ENCODE measurements at regions not wholly inside any gene's neighbourhood (a gene's known extent, or its start where the extent isn't known, plus 50 kb on each side); places are given as distances from the start of the nearest gene placed in this dataset.

- no peak overlapping the region for H3K4me2 ChIP-seq (ENCODE audit: insufficient read depth, low read length)
- FAIRE-seq (no peak), ATAC-seq (no peak), DNase-seq (ENCODE audit: extremely low read depth in 1 of 4, low spot score in 3 of 4) (no peak)
- in situ Hi-C loops (cut with MboI) (no loop called here), intact Hi-C loops (cut with micrococcal nuclease) (no loop called here)
- H4K20me1 ChIP-seq (replicated peaks; ENCODE audit: control insufficient read depth, insufficient read depth, low read length), result no peaks in the 10 kb centered on the region
- peaks cover 3% of the 10 kb centered on the region; the same call in 1 of the 2 replicates for H3K9me3 ChIP-seq (replicated peaks; ENCODE audit: control insufficient read depth, insufficient read depth, low read depth, low read length)
- no peaks in the 10 kb centered on the region for H3K27me3 ChIP-seq (ENCODE audit: control insufficient read depth in 2 of 2, insufficient read depth in 2 of 2, low read length in 2 of 2)
- H2AFZ ChIP-seq (ENCODE audit: low read depth, low read length), result no peak overlapping the region
- H3K36me3 ChIP-seq (ENCODE audit: control insufficient read depth, insufficient read depth, low read length), result no peaks in the 10 kb centered on the region
- TF ChIP-seq ZNF12 (CRISPR knock-in tag; IDR thresholded peaks at IDR 0.05), result no peak
- TF ChIP-seq CREB3L1 (IDR thresholded peaks at IDR 0.05; ENCODE audit: borderline replicate concordance, low read depth), result no peak
- no peak for TF ChIP-seq KAT8 (IDR thresholded peaks at IDR 0.05; ENCODE audit: low read depth)
- TF ChIP-seq TAF7 (tag; IDR thresholded peaks at IDR 0.05), result no peak
- no peak for TF ChIP-seq ZFX (CRISPR knock-in tag; IDR thresholded peaks at IDR 0.05)
- TF ChIP-seq SIN3B (IDR thresholded peaks at IDR 0.05; ENCODE audit: low read depth), result no peak
- TF ChIP-seq YBX1 (IDR thresholded peaks at IDR 0.05), result no peak
- no peak for TF ChIP-seq DNMT1 (IDR thresholded peaks at IDR 0.05)
- TF ChIP-seq CBFA2T3 (IDR thresholded peaks at IDR 0.05), result no peak
- ChIA-PET POLR2A (no interaction called here), CTCF (ENCODE audit: low intra/inter-chr PET ratio) (no interaction called here)
- no peaks in the 10 kb centered on the region for H3K9me1 ChIP-seq (ENCODE audit: control insufficient read depth, insufficient read depth, low read length)
- no peaks in the 10 kb centered on the region for H3K4me1 ChIP-seq (replicated peaks in 1 of 2; ENCODE audit: control insufficient read depth in 2 of 2, insufficient read depth in 2 of 2, low read length in 2 of 2)
- no peak overlapping the region for H3K9ac ChIP-seq (ENCODE audit: insufficient read depth in 1 of 2, low read depth in 2 of 2, low read length in 2 of 2)
- BruUV-seq (replicated peaks), result no TSS peak
- H3K27ac ChIP-seq (ENCODE audit: extremely low read depth, low read depth, low read length), result no peak overlapping the region
- H3K79me2 ChIP-seq (ENCODE audit: control insufficient read depth, insufficient read depth, low read length), result no peaks in the 10 kb centered on the region
- no peak overlapping the region for H3K4me3 ChIP-seq
- 0% methylated on average over 1 of the region's 1 CpG for WGBS (ENCODE audit: insufficient coverage, low coverage, missing lambda C conversion rate)
Observed at GRCh38 chr1:163747855-163748254, 426.1 kb downstream of the NUF2 start.

Data from K562 (cell line).